B cell (primary cell): ENCODE measurements at regions not wholly inside any gene's neighbourhood (a gene's known extent, or its start where the extent isn't known, plus 50 kb on each side); places are given as distances from the start of the nearest gene placed in this dataset.

Experiments
- CTCF ChIP-seq: fragments of 200-600 bp; IDR thresholded peaks from one replicate; pipeline ENCODE4 v1.8.0; 2022; ENCODE audit warnings: antibody characterized with exemption, mild to moderate bottlenecking
- EZH2 ChIP-seq: IDR thresholded peaks from 2 replicates; pipeline ENCODE4 v1.6.1; 2012; ENCODE audit warnings: borderline replicate concordance, low read depth, mild to moderate bottlenecking, moderate library complexity, low read length; ENCODE audit not compliant: insufficient read depth, poor library complexity, severe bottlenecking

DNA sequence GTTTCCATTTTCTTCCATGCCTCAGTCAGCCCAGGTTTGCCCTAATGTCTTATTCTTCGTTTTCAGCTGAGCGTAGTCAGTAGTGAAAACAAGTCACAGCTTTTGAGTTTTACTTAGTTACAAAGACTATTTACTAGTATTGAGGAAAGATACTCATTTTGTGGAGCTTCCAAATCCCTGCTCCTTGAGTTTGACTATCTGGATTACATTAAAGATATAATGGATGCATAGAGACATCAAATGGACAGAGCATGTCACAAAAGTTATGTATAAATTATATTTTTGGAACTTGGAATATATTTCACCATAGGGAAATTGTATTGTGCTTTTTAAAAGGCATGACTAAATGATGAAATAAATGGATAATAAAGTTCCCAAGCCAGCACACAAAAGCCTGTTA lies 54.6 kb upstream of the AKAP13 start:
- TF ChIP-seq CTCF (no peak), EZH2 (no peak)
